ENCODE measurements at regions not wholly inside any gene's neighbourhood (a gene's known extent, or its start where the extent isn't known, plus 50 kb on each side); places are given as distances from the start of the nearest gene placed in this dataset.

GRCh38 chr2:144986691-144987090 lies 466.8 kb upstream of the ZEB2 start:
- intact Hi-C loops (cut with micrococcal nuclease) = no loop called here
- Histone ChIP-seq H3K4me1 (ENCODE audit: control insufficient read depth in 2 of 2, insufficient read depth in 2 of 2, low read length in 2 of 2) (no peaks in the 10 kb centered on the region), H3K9ac (ENCODE audit: low read length) (no peak overlapping the region), H3K36me3 (replicated peaks in 1 of 2; ENCODE audit: control extremely low read depth in 1 of 2, control insufficient read depth in 1 of 2, extremely low read depth in 1 of 2, insufficient read depth in 2 of 2, low read length in 1 of 2) (no peaks in the 10 kb centered on the region), H4K20me1 (ENCODE audit: control insufficient read depth, insufficient read depth, low read length, poor library complexity, severe bottlenecking) (no peaks in the 10 kb centered on the region), H3K4me3 (ENCODE audit: control extremely low read depth in 1 of 5, extremely low read depth in 1 of 5, insufficient read depth in 1 of 5, low read depth in 2 of 5, low read length in 4 of 5) (no peak overlapping the region), H3K27ac (ENCODE audit: low read length in 2 of 2) (no peak overlapping the region), H3K9me3 (ENCODE audit: control extremely low read depth in 1 of 3, control insufficient read depth in 2 of 3, insufficient read depth in 1 of 3, low read length in 2 of 3) (peaks cover 0 to 13% (median 6%) of the 10 kb centered on the region in 3 donors), H3K27me3 (replicated peaks in 1 of 4; ENCODE audit: control extremely low read depth in 1 of 4, control insufficient read depth in 3 of 4, insufficient read depth in 4 of 4, low read length in 3 of 4) (no peaks in the 10 kb centered on the region), H3K4me2 (replicated peaks; ENCODE audit: low read depth, low read length, poor library complexity, severe bottlenecking) (no peak overlapping the region), H3K79me2 (ENCODE audit: control insufficient read depth, insufficient read depth, low read length) (no peaks in the 10 kb centered on the region), H2AFZ (ENCODE audit: insufficient read depth, low read depth, low read length, poor library complexity, severe bottlenecking) (no peak overlapping the region)
- Mint-ChIP-seq H3K27ac (no peak overlapping the region), H3K4me3 (no peak overlapping the region), H3K4me1 (no peaks in the 10 kb centered on the region), H3K9me3 (ENCODE audit: insufficient read depth) (peaks cover 15% of the 10 kb centered on the region), H3K27me3 (no peaks in the 10 kb centered on the region)
- ChIA-PET POLR2A (no interaction called here), CTCF (no interaction called here)
- DNase-seq (no peak), ATAC-seq (ENCODE audit: low read depth) (no peak)
- TF ChIP-seq, protein P1, sequence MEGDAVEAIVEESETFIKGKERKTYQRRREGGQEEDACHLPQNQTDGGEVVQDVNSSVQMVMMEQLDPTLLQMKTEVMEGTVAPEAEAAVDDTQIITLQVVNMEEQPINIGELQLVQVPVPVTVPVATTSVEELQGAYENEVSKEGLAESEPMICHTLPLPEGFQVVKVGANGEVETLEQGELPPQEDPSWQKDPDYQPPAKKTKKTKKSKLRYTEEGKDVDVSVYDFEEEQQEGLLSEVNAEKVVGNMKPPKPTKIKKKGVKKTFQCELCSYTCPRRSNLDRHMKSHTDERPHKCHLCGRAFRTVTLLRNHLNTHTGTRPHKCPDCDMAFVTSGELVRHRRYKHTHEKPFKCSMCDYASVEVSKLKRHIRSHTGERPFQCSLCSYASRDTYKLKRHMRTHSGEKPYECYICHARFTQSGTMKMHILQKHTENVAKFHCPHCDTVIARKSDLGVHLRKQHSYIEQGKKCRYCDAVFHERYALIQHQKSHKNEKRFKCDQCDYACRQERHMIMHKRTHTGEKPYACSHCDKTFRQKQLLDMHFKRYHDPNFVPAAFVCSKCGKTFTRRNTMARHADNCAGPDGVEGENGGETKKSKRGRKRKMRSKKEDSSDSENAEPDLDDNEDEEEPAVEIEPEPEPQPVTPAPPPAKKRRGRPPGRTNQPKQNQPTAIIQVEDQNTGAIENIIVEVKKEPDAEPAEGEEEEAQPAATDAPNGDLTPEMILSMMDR (IDR thresholded peaks at IDR 0.05) = no peak
- no peak for TF ChIP-seq EZH2 (IDR thresholded peaks at IDR 0.05; ENCODE audit: borderline replicate concordance, insufficient read depth, low read depth, low read length, poor library complexity, severe bottlenecking)
- 100% methylated on average over 2 of the region's 2 CpGs for WGBS (ENCODE audit: insufficient coverage)

DNA sequence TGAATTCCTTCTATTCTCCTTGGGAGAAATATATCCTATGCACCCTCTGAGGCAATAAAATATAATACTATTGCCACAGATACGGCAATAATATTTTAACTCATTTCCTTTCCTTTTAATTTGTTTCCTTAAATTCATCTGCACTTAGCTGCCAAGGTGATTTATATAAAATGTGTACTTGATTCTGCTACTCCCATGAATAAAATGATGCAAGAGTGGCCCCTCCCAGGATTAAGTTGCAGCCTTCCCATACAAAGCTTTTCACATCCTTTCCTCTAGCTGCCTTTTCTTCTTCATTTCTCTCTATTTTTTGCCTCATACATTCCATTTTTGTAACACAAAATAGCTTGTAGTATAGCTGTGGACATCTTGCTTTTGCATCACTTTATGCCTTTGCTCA lies 464.1 kb upstream of the ZEB2 start:
- CTCF ChIA-PET = no interaction called here
- intact Hi-C loops (cut with micrococcal nuclease) = no loop called here

More for the DNA sequence above, 464.1 kb upstream of the ZEB2 start:
- Histone ChIP-seq H3K27me3 (replicated peaks in 1 of 4; ENCODE audit: control extremely low read depth in 1 of 4, control insufficient read depth in 3 of 4, insufficient read depth in 4 of 4, low read length in 3 of 4) (no peaks in the 10 kb centered on the region), H3K27ac (ENCODE audit: low read length in 2 of 2) (no peak overlapping the region), H2AFZ (ENCODE audit: insufficient read depth, low read depth, low read length, poor library complexity, severe bottlenecking) (no peak overlapping the region), H3K9ac (ENCODE audit: low read length) (no peak overlapping the region), H3K36me3 (replicated peaks in 1 of 2; ENCODE audit: control extremely low read depth in 1 of 2, control insufficient read depth in 1 of 2, extremely low read depth in 1 of 2, insufficient read depth in 2 of 2, low read length in 1 of 2) (no peaks in the 10 kb centered on the region), H3K9me3 (ENCODE audit: control extremely low read depth in 1 of 3, control insufficient read depth in 2 of 3, insufficient read depth in 1 of 3, low read length in 2 of 3) (peaks cover 0 to 13% (median 6%) of the 10 kb centered on the region in 3 donors), H3K4me2 (replicated peaks; ENCODE audit: low read depth, low read length, poor library complexity, severe bottlenecking) (no peak overlapping the region), H3K4me1 (ENCODE audit: control insufficient read depth in 2 of 2, insufficient read depth in 2 of 2, low read length in 2 of 2) (no peaks in the 10 kb centered on the region), H3K79me2 (ENCODE audit: control insufficient read depth, insufficient read depth, low read length) (no peaks in the 10 kb centered on the region), H4K20me1 (ENCODE audit: control insufficient read depth, insufficient read depth, low read length, poor library complexity, severe bottlenecking) (no peaks in the 10 kb centered on the region), H3K4me3 (ENCODE audit: control extremely low read depth in 1 of 5, extremely low read depth in 1 of 5, insufficient read depth in 1 of 5, low read depth in 2 of 5, low read length in 4 of 5) (no peak overlapping the region)
- Mint-ChIP-seq H3K4me1 (no peaks in the 10 kb centered on the region), H3K9me3 (ENCODE audit: insufficient read depth) (peaks cover 15% of the 10 kb centered on the region), H3K4me3 (no peak overlapping the region), H3K27me3 (no peaks in the 10 kb centered on the region), H3K27ac (no peak overlapping the region)
- no peak for DNase-seq
- no CpG with 5 or more reads among the region's 1 CpG for WGBS (ENCODE audit: insufficient coverage)
- ATAC-seq (ENCODE audit: low read depth) = no peak
- POLR2A ChIA-PET = no interaction called here
- TF ChIP-seq, protein P1 (IDR thresholded peaks at IDR 0.05) = no peak
- TF ChIP-seq EZH2 (IDR thresholded peaks at IDR 0.05; ENCODE audit: borderline replicate concordance, insufficient read depth, low read depth, low read length, poor library complexity, severe bottlenecking) = no peak
